Muscle layer of colon (tissue), 2 donors: ENCODE measurements at regions not wholly inside any gene's neighbourhood (a gene's known extent, or its start where the extent isn't known, plus 50 kb on each side); places are given as distances from the start of the nearest gene placed in this dataset.
A peak's percentile ranks its signal among the peaks of the same experiment; 100 is the strongest.

Experiments
- H3K27ac ChIP-seq: one replicate; pipeline ENCODE4 v1.7.0; 2013; ENCODE audit warnings: low read depth, mild to moderate bottlenecking, low read length, moderate library complexity
- H3K27me3 ChIP-seq, 2 donors: one replicate each; pipeline ENCODE4 v1.7.0; 2013; ENCODE audit warnings: low read length in 2 of 2, mild to moderate bottlenecking in 2 of 2; ENCODE audit not compliant: insufficient read depth in 2 of 2, control insufficient read depth in 1 of 2
- H3K36me3 ChIP-seq: one replicate; pipeline ENCODE4 v1.7.0; 2013; ENCODE audit warnings: mild to moderate bottlenecking, low read length; ENCODE audit not compliant: insufficient read depth
- H3K4me1 ChIP-seq: one replicate; pipeline ENCODE4 v1.7.0; 2013; ENCODE audit warnings: mild to moderate bottlenecking, low read length; ENCODE audit not compliant: insufficient read depth
- H3K4me3 ChIP-seq, 2 donors: one replicate each; pipeline ENCODE4 v1.7.0; 2013; ENCODE audit warnings: low read length in 2 of 2, low read depth in 1 of 2, mild to moderate bottlenecking in 1 of 2, moderate library complexity in 1 of 2
- H3K9ac ChIP-seq: one replicate; pipeline ENCODE4 v1.7.0; 2013; ENCODE audit warnings: low read length
- H3K9me3 ChIP-seq: one replicate; pipeline ENCODE4 v1.7.0; 2013; ENCODE audit warnings: mild to moderate bottlenecking, low read length
- donor health status: abdominal sarcoma.
- donor health status: Adenocarcinoma of cecum.

DNA sequence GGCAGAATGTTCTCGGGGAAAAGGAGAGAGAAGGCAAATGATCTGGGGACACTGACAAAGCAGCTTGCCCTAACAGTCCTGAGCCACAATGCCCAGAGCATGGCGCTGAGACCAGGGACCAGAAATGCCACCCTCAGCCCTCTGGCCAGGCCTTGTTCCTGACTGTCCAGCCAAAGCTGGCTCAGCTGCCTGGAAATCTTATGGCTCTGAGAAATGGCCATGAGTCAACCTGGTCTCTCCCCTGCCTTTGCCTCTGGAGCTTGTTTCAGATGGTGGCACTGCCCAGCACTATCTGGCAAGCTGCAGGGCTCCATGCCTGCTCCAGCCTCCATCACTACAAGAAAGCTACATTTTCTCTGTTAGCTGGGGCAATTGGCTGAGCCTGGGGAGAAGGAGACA is 90.5 kb upstream of the PLXNA4 start:
- Histone ChIP-seq H3K27ac (no peak overlapping the region), H3K9me3 (no peaks in the 10 kb centered on the region), H3K9ac (no peak overlapping the region), H3K4me3 (peak overlapping the region in 1 of 2 donors; percentile 2), H3K36me3 (no peaks in the 10 kb centered on the region), H3K27me3 (no peaks in the 10 kb centered on the region), H3K4me1 (no peaks in the 10 kb centered on the region)

DNA sequence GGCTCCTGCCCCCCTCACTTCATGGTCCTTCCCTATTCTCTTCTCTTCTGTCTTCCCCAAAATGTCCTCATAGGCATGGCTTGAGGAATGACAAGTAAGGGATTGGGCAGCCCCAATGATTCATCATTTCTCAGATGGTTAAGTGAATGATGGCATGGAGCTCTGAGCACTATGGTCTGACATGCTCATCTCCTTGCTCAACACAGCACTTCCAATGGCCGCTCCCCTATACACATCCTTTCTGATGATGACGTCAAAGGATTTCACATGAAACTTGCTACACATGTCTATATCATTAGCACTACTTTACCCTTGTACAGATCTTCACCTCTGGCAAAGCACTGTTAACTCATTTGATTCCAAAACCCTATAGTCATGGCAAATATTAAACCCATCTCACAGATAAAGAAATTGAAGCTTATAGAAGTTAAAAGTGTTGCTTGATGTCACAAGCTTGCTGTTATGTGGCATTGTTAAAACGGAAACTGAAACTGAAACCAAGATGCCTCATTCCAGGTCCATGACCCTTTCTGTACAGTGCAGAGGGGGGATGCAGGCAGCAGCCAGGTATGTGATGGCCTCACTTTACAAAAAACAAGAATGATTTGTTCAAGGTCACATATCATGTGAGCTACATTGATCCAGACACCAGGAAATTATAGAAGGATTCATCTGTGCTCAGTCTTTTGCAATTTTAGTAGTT is 90.0 kb upstream of the PLXNA4 start:
- Histone ChIP-seq H3K36me3 (no peaks in the 10 kb centered on the region), H3K9me3 (no peaks in the 10 kb centered on the region), H3K4me1 (no peaks in the 10 kb centered on the region), H3K27me3 (no peaks in the 10 kb centered on the region), H3K9ac (no peak overlapping the region), H3K4me3 (peak overlapping the region in 1 of 2 donors; percentile 2), H3K27ac (no peak overlapping the region)

DNA sequence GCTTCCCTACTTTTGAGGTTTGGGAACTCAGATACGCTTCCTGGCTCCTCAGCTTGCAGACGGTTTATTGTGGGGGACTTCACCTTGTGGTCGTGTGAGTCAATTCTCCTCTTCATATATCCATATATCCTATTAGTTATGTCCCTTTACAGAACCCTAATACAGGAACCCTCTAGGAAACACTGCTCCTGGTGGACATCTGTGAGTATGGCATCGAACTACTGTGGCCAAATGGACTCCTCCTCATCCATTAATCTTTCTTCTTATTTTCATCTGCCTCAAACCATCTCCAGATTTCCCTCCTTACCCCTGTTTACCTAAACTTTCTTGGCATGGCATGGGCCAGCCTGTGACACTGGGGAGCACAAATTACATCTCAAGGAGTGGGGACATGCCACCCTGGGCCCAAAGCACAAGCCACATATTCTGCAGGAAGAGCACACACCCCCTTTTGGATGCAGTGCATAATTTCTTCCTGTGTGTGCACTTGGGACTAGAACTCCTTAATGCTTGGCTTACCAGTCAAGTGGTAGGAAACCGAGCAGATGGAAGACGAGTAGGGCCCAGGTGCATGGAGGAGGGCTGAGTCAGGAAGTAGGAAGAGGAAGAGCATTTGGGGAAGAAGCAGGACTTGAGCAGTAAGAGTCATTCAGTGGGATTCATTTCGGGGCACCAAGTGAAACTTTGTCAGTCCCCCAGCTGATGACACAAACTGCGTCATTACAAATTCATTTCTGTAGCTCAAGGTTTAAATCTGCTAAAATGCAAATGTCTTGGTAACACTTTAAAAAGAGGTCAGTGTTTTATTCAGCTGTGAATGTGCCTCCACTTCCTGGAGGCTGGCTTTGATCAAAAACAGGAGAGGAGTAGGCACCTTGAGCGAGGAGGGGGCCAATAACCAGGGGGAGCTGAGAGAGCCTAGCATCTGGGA is 80.8 kb upstream of the PLXNA4 start:
- Histone ChIP-seq H3K9me3 (no peaks in the 10 kb centered on the region), H3K9ac (no peak overlapping the region), H3K4me3 (no peak overlapping the region), H3K27ac (no peak overlapping the region), H3K27me3 (no peaks in the 10 kb centered on the region), H3K36me3 (no peaks in the 10 kb centered on the region), H3K4me1 (no peaks in the 10 kb centered on the region)

DNA sequence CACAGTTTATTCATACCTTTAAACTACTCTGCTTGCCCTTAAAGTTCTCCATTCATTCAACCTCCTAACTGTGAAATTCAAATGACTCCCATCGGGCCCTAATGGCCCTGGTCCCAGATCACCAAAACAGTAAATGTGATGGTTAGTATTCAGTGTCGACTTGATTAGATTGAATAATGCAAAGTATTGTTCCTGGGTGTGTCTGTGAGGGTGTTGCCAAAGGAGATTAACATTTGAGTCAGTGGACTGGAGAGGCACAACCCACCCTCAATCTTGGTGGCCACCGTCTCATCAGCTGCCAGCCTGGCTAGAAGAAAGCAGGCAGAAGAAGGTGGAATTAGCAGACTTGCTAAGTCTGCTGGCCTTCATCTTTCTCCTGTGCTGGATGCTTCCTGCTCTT is 80.1 kb upstream of the PLXNA4 start:
- no peak overlapping the region for H3K9ac ChIP-seq
- no peaks in the 10 kb centered on the region for H3K9me3 ChIP-seq
- no peaks in the 10 kb centered on the region for H3K36me3 ChIP-seq
- no peaks in the 10 kb centered on the region for H3K27me3 ChIP-seq
- H3K4me3 ChIP-seq: no peak overlapping the region
- no peak overlapping the region for H3K27ac ChIP-seq
- H3K4me1 ChIP-seq: no peaks in the 10 kb centered on the region

DNA sequence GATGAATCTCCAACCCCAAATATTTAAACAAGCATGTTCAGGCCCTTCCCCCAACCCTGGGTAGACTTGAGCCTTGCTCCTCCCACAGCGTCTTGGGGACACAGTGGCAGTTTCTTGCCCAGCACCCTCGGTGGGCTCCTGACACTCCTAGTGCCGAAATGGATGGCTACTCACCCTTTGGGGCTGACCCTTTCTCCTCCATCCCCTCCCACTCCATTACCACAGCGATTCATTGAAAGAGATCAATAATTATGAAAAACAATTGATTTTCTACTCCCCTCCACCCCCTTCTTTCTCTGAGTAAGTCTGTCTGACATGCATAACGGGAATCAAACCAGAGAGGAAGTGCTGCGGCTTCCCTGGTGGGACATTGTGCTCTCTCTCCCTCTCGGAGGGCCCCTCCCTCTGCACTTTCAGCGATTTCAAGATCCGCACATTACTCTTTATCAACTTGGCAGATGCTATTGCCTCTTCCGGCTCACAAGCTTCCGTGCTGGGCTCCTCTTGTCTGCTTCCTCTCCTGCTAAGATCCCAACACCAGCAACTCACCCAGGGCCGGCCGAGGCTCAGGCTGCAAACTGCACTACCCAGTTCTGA is 79.0 kb upstream of the PLXNA4 start:
- no peak overlapping the region for H3K4me3 ChIP-seq
- H3K27me3 ChIP-seq: no peaks in the 10 kb centered on the region
- H3K9ac ChIP-seq: no peak overlapping the region
- H3K27ac ChIP-seq: no peak overlapping the region
- H3K4me1 ChIP-seq: no peaks in the 10 kb centered on the region
- H3K9me3 ChIP-seq: no peaks in the 10 kb centered on the region
- H3K36me3 ChIP-seq: no peaks in the 10 kb centered on the region

DNA sequence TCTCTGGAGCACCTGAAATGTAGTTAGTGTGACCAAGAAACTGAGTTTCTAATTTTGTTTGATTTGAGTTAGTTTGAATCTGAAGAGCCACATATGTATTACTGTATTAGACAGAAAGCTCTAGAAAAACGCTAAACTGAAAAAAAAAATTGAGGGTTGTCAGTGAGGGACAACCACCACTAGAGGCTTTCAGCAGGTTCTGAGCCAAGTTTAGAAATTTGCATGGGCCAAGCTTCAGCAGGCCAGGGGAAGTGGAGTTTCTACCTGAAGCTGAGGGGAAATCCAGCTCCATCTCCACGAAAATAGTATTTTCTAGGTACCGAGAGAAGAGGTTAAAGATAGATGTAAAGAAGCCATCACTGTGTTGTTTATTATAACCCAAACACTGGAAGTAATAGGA is 77.9 kb upstream of the PLXNA4 start:
- H3K27ac ChIP-seq: no peak overlapping the region
- no peak overlapping the region for H3K4me3 ChIP-seq
- H3K27me3 ChIP-seq: no peaks in the 10 kb centered on the region
- no peak overlapping the region for H3K9ac ChIP-seq
- no peaks in the 10 kb centered on the region for H3K9me3 ChIP-seq
- no peaks in the 10 kb centered on the region for H3K36me3 ChIP-seq
- no peaks in the 10 kb centered on the region for H3K4me1 ChIP-seq

DNA sequence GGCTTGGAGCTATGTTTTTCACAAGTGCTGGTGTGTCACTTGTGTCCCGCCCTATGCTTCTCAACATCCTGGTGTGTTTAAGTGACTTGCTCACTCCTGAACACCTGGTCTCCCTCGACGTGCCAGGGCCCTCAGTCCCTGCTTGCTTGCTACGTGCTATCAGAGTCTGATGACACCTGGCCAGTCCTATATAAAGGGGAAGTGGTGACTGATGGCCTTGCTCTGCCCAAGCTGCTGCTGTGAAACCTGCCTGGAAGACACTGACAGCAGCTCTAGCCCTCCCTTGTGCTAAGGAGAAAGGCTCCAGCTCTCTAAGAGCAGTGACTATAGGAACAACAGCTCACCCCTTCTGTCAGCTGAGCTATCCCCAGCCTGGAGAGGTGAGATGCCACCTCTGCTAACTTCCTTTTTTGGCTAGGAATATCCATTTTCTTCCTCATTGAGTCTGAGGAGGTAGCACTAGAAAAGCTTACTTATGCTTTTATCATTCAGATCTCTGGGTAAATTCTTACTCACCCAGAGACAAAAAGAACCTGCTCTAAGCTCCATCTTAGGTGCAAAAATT is 77.2 kb upstream of the PLXNA4 start:
- Histone ChIP-seq H3K27ac (no peak overlapping the region), H3K4me3 (no peak overlapping the region), H3K27me3 (no peaks in the 10 kb centered on the region), H3K9me3 (no peaks in the 10 kb centered on the region), H3K36me3 (no peaks in the 10 kb centered on the region), H3K9ac (no peak overlapping the region), H3K4me1 (no peaks in the 10 kb centered on the region)

DNA sequence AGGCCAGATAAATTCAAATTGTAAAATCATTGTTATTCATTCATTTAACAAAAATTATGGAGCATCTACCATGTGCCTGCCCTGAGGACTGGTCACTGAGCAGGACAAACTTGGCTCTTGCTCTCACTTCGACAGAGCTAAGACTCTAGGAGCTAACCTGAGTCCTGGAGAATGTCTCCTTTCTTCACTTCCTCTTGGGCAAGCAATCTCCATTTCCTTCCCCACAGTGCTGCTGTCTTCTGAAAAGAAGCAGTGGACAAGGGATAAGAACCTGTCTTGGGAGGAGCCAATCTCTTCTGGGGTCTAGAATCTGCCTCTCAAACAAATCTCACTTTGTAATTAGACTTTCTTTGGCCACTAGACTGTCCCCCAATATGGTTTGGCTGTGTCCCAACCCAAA is 76.2 kb upstream of the PLXNA4 start:
- no peaks in the 10 kb centered on the region for H3K9me3 ChIP-seq
- H3K9ac ChIP-seq: no peak overlapping the region
- H3K27me3 ChIP-seq: no peaks in the 10 kb centered on the region
- no peak overlapping the region for H3K27ac ChIP-seq
- H3K36me3 ChIP-seq: no peaks in the 10 kb centered on the region
- H3K4me3 ChIP-seq: no peak overlapping the region
- H3K4me1 ChIP-seq: no peaks in the 10 kb centered on the region

DNA sequence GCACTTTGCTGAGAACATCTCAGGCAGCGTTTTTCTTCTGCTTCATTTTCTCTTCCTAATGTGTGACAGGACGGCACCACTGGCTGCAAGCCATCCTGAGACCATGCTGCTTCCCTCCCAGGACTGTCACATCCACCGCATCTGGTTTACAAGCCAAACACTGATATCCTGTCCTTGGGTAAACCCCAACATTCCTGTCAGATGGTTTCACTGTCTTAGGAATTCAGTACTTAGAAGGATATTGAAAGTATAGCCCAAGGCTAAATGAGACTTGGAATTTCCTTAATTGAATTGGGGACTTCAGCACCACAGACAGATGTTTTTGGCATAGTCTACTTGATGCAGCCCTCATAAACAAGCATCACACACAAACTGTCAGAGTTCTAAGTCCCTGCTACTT is 74.2 kb upstream of the PLXNA4 start:
- Histone ChIP-seq H3K4me3 (no peak overlapping the region), H3K9ac (no peak overlapping the region), H3K4me1 (no peaks in the 10 kb centered on the region), H3K27me3 (no peaks in the 10 kb centered on the region), H3K36me3 (no peaks in the 10 kb centered on the region), H3K27ac (no peak overlapping the region), H3K9me3 (no peaks in the 10 kb centered on the region)

DNA sequence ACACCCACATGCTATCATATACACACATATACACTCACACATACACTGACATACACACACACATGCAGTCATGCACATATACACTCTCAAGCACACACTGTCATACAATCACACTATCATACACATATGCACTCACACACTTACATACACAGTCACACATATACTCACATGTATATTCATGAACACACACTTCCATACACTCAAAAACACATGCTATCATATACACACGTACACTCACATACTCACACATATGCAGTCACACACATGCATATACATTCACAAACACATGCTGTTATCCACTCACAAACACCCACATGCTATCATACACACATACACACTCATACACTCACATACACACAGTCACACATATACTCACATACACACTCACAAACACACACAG is 71.0 kb upstream of the PLXNA4 start:
- no peaks in the 10 kb centered on the region for H3K36me3 ChIP-seq
- no peak overlapping the region for H3K27ac ChIP-seq
- H3K9ac ChIP-seq: no peak overlapping the region
- no peaks in the 10 kb centered on the region for H3K4me1 ChIP-seq
- H3K4me3 ChIP-seq: no peak overlapping the region
- H3K27me3 ChIP-seq: no peaks in the 10 kb centered on the region
- no peaks in the 10 kb centered on the region for H3K9me3 ChIP-seq

DNA sequence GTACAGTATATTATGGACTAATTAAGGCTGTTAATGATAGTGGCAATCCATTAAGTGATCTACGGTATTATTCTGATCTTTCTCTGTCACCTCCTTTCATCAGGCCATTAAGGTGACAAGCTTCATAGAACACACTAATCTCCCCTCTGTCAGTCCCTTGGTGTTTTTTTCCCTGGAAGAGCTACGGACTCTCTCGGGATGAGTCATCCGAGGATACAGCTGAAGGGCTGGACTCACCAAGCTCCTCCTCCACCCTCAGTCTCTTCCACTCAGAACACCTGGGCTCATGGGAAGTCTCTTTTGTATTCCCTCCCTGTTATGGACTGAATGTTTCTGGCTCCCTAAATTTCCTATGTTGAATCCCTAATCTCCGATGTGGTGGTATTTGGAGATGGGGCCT is 69.8 kb upstream of the PLXNA4 start:
- no peaks in the 10 kb centered on the region for H3K36me3 ChIP-seq
- H3K4me3 ChIP-seq: no peak overlapping the region
- no peaks in the 10 kb centered on the region for H3K27me3 ChIP-seq
- H3K27ac ChIP-seq: no peak overlapping the region
- no peaks in the 10 kb centered on the region for H3K4me1 ChIP-seq
- H3K9ac ChIP-seq: no peak overlapping the region
- H3K9me3 ChIP-seq: no peaks in the 10 kb centered on the region
